K562 (cell line): ENCODE measurements at regions not wholly inside any gene's neighbourhood (a gene's known extent, or its start where the extent isn't known, plus 50 kb on each side); places are given as distances from the start of the nearest gene placed in this dataset.

Source experiments
- CXXC5 ChIP-seq: fragments of 250-450 bp; sonication (Bioruptor Pico); IDR thresholded peaks from 2 replicates; pipeline ENCODE4 v1.8.0; 2022; ENCODE audit warnings: inconsistent platforms, mild to moderate bottlenecking, moderate library complexity
- FOXM1 ChIP-seq, 2 experiments: fragments of 450-650 bp in 1 of 2; sonication (generic) in 1 of 2; formaldehyde crosslinking in 1 of 2; IDR thresholded peaks; 2 replicates each; pipeline versions ENCODE4 v1.6.1 to v1.9.0; 2017 to 2022; ENCODE audit warnings: low read depth in 2 of 2, mild to moderate bottlenecking in 2 of 2, missing genetic modification reagents in 1 of 2, moderate library complexity in 1 of 2
- GABPA ChIP-seq: fragments of 200-800 bp; sonication (Bioruptor generic); conservative IDR thresholded peaks from 2 replicates; pipeline ENCODE4 v1.6.1; 2016; ENCODE audit warnings: low read depth, missing genetic modification characterization, missing compliant biosample characterization
- LEF1 ChIP-seq: fragments of 450-650 bp; IDR thresholded peaks from 2 replicates; pipeline ENCODE4 v1.6.1; 2016; ENCODE audit warnings: mild to moderate bottlenecking
- NR2C1 ChIP-seq, 2 experiments: fragments of 450-650 bp; IDR thresholded peaks; 2 replicates each; pipeline ENCODE4 v1.6.1; 2017; ENCODE audit warnings: mild to moderate bottlenecking in 2 of 2, antibody characterized with exemption in 1 of 2, inconsistent platforms in 1 of 2, missing compliant biosample characterization in 1 of 2, missing genetic modification characterization in 1 of 2
- NR2C2 ChIP-seq, 2 experiments: fragments of 200-800 bp in 1 of 2; sonication (Bioruptor generic) in 1 of 2; sonication (generic) in 1 of 2; formaldehyde crosslinking in 1 of 2; IDR thresholded peaks; 2 replicates each; pipeline versions ENCODE4 v1.6.1 to v1.8.0; 2016 to 2022; ENCODE audit warnings: mild to moderate bottlenecking in 1 of 2, missing compliant biosample characterization in 1 of 2, missing genetic modification characterization in 1 of 2, missing genetic modification reagents in 1 of 2
- POLR2A ChIP-seq: fragments of 450-650 bp; conservative IDR thresholded peaks from 2 replicates; pipeline ENCODE4 v1.6.1; 2016
- RAD21 ChIP-seq, 2 experiments: fragments of 250-450 bp in 1 of 2; fragments of 450-650 bp in 1 of 2; sonication (Bioruptor Pico) in 1 of 2; formaldehyde crosslinking in 1 of 2; IDR thresholded peaks in 1 of 2; conservative IDR thresholded peaks in 1 of 2; 2 replicates each; pipeline versions ENCODE4 v1.4.0 to v1.8.0; 2020 to 2022; ENCODE audit warnings: mild to moderate bottlenecking in 2 of 2, moderate library complexity in 1 of 2
- RCOR1 ChIP-seq, 2 experiments: IDR thresholded peaks; 2 replicates each; pipeline ENCODE4 v1.6.1; 2012; ENCODE audit warnings: low read depth in 2 of 2, low read length in 2 of 2, borderline replicate concordance in 1 of 2, improper control_type of control experiment in 1 of 2
- TOE1 ChIP-seq, 2 experiments: fragments of 450-650 bp in 1 of 2; sonication (generic) in 1 of 2; formaldehyde crosslinking in 1 of 2; IDR thresholded peaks; 2 replicates each; pipeline versions ENCODE4 v1.7.1 to v1.8.0; 2016 to 2022; ENCODE audit warnings: borderline replicate concordance in 2 of 2, mild to moderate bottlenecking in 2 of 2, antibody characterized with exemption in 1 of 2, inconsistent platforms in 1 of 2, low read depth in 1 of 2, missing genetic modification reagents in 1 of 2, moderate library complexity in 1 of 2
- ZSCAN29 ChIP-seq: fragments of 450-650 bp; IDR thresholded peaks from 2 replicates; pipeline ENCODE4 v1.6.1; 2017
- TF ChIP-seq, protein P1 (sequence below): sonication (generic); formaldehyde crosslinking; IDR thresholded peaks from 2 replicates; pipeline ENCODE4 v1.9.0; 2022; ENCODE audit warnings: mild to moderate bottlenecking, missing genetic modification reagents
- TF ChIP-seq, protein P2 (sequence below): fragments of 450-650 bp; IDR thresholded peaks from 2 replicates; pipeline ENCODE4 v1.6.1; 2018; ENCODE audit not compliant: partially characterized antibody
- TF ChIP-seq, protein P3 (sequence below): fragments of 450-650 bp; IDR thresholded peaks from 2 replicates; pipeline ENCODE4 v1.6.1; 2014; ENCODE audit warnings: low read depth, mild to moderate bottlenecking, moderate library complexity, borderline replicate concordance
- TF ChIP-seq, protein P4 (sequence below): fragments of 200-800 bp; sonication (Bioruptor generic); IDR thresholded peaks from 2 replicates; pipeline ENCODE4 v1.6.1; 2017; ENCODE audit warnings: missing genetic modification characterization, missing compliant biosample characterization

DNA sequence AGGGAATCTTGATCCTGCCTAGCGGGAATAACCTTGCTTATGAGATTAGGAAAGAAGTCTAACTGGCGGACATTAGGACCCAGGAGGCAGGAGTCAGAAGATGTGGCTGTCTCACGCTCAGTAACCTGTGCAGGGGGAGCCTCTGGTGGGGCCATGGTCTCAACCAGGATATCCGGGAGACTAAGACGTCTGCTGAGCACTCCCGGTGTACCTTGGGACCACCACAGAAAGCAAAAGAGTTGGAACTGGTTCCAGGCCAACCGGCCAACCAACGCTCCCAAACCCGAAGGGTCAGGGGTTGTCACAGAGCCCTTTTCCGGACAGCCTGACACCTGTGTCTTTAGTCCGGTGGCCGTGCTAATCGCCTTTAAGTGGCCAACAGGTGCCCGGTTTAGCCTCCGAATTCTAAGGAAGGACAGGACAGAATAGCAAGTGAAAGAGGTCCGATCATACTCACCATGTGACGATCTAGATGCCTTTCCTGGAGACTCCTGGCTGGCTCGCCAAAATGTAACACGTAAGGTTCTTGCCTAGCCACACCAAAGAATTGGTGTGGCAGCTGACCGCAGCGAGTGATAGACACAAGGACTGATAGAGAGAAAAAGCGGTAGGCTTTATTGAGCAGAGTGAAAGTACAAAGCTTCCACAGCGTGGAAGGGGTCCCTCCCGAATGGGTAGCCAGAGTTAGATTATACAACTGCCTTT lies 103.9 kb upstream of the DIAPH3 start (continued):
- TF ChIP-seq, protein P1, sequence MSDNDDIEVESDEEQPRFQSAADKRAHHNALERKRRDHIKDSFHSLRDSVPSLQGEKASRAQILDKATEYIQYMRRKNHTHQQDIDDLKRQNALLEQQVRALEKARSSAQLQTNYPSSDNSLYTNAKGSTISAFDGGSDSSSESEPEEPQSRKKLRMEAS (CRISPR knock-in tag): no peak
- TF ChIP-seq TOE1 (IDR thresholded peaks at IDR 0.05; ENCODE audit: borderline replicate concordance) (peak; percentile 66; the same call in 1 of the 2 replicates), TOE1 (CRISPR knock-in tag; IDR thresholded peaks at IDR 0.05; ENCODE audit: borderline replicate concordance, low read depth) (no peak), NR2C2 (CRISPR knock-in tag; IDR thresholded peaks at IDR 0.05) (no peak), NR2C2 (tag; IDR thresholded peaks at IDR 0.05) (peak; percentile 56), LEF1 (no peak), RAD21 (CRISPR knock-in tag; conservative IDR thresholded peaks at IDR 0.05 in 1 of 2, IDR thresholded peaks at IDR 0.05 in 1 of 2) (0 out of 4 replicates have a peak, but pooled peaks of 1 of the 2 experiments have one; percentile 21), NR2C1 (IDR thresholded peaks at IDR 0.05) (0 out of 2 replicates have a peak, but pooled peaks have one; percentile 13), NR2C1 (tag; IDR thresholded peaks at IDR 0.05) (peak; percentile 37; the same call in 1 of the 2 replicates), RCOR1 (IDR thresholded peaks at IDR 0.05; ENCODE audit: borderline replicate concordance in 1 of 2, low read depth in 2 of 2, low read length in 2 of 2) (0 out of 4 replicates have a peak, but pooled peaks of 1 of the 2 experiments have one; percentile 17), GABPA (0 out of 2 replicates have a peak, but pooled peaks have one; percentile 13), CXXC5 (CRISPR knock-in tag) (peak; percentile 29; the same call in 1 of the 2 replicates), ZSCAN29 (peak; percentile 49; the same call in 1 of the 2 replicates), POLR2A (peak; percentile 56; the same call in 1 of the 2 replicates), FOXM1 (IDR thresholded peaks at IDR 0.05; ENCODE audit: low read depth) (peak; percentile 49), FOXM1 (CRISPR knock-in tag; IDR thresholded peaks at IDR 0.05; ENCODE audit: low read depth) (no peak)
- TF ChIP-seq, protein P2, sequence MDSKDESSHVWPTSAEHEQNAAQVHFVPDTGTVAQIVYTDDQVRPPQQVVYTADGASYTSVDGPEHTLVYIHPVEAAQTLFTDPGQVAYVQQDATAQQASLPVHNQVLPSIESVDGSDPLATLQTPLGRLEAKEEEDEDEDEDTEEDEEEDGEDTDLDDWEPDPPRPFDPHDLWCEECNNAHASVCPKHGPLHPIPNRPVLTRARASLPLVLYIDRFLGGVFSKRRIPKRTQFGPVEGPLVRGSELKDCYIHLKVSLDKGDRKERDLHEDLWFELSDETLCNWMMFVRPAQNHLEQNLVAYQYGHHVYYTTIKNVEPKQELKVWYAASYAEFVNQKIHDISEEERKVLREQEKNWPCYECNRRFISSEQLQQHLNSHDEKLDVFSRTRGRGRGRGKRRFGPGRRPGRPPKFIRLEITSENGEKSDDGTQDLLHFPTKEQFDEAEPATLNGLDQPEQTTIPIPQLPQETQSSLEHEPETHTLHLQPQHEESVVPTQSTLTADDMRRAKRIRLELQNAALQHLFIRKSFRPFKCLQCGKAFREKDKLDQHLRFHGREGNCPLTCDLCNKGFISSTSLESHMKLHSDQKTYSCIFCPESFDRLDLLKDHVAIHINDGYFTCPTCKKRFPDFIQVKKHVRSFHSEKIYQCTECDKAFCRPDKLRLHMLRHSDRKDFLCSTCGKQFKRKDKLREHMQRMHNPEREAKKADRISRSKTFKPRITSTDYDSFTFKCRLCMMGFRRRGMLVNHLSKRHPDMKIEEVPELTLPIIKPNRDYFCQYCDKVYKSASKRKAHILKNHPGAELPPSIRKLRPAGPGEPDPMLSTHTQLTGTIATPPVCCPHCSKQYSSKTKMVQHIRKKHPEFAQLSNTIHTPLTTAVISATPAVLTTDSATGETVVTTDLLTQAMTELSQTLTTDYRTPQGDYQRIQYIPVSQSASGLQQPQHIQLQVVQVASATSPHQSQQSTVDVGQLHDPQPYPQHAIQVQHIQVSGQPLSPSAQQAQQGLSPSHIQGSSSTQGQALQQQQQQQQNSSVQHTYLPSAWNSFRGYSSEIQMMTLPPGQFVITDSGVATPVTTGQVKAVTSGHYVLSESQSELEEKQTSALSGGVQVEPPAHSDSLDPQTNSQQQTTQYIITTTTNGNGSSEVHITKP: peak; percentile 77
- TF ChIP-seq, protein P3, sequence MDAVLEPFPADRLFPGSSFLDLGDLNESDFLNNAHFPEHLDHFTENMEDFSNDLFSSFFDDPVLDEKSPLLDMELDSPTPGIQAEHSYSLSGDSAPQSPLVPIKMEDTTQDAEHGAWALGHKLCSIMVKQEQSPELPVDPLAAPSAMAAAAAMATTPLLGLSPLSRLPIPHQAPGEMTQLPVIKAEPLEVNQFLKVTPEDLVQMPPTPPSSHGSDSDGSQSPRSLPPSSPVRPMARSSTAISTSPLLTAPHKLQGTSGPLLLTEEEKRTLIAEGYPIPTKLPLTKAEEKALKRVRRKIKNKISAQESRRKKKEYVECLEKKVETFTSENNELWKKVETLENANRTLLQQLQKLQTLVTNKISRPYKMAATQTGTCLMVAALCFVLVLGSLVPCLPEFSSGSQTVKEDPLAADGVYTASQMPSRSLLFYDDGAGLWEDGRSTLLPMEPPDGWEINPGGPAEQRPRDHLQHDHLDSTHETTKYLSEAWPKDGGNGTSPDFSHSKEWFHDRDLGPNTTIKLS: peak; percentile 19; the same call in 1 of the 2 replicates
- TF ChIP-seq, protein P4, sequence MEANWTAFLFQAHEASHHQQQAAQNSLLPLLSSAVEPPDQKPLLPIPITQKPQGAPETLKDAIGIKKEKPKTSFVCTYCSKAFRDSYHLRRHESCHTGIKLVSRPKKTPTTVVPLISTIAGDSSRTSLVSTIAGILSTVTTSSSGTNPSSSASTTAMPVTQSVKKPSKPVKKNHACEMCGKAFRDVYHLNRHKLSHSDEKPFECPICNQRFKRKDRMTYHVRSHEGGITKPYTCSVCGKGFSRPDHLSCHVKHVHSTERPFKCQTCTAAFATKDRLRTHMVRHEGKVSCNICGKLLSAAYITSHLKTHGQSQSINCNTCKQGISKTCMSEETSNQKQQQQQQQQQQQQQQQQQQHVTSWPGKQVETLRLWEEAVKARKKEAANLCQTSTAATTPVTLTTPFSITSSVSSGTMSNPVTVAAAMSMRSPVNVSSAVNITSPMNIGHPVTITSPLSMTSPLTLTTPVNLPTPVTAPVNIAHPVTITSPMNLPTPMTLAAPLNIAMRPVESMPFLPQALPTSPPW (CRISPR knock-in tag): peak; percentile 26; the same call in 1 of the 2 replicates
- TF ChIP-seq, all 486 proteins: peak for 16
